T-helper 2 cell treated with Interferon-gamma antibody and Interleukin-4, amounts not matched to agents 100 ng/mL and 5 ng/mL, for 36 hours (primary cell): ENCODE measurements at regions not wholly inside any gene's neighbourhood (a gene's known extent, or its start where the extent isn't known, plus 50 kb on each side); places are given as distances from the start of the nearest gene placed in this dataset.
"Not testable (repeated sequence)": the region's sequence is repeated elsewhere in the genome, so short reads cannot be mapped to it uniquely, and the experiment has no call there.

ENCODE experiments used
- intact Hi-C: fragments of 100-400 bp; cut with micrococcal nuclease; formaldehyde crosslinking; loops from one replicate; pipeline ENCODE4 v1.15.1; 2023

DNA sequence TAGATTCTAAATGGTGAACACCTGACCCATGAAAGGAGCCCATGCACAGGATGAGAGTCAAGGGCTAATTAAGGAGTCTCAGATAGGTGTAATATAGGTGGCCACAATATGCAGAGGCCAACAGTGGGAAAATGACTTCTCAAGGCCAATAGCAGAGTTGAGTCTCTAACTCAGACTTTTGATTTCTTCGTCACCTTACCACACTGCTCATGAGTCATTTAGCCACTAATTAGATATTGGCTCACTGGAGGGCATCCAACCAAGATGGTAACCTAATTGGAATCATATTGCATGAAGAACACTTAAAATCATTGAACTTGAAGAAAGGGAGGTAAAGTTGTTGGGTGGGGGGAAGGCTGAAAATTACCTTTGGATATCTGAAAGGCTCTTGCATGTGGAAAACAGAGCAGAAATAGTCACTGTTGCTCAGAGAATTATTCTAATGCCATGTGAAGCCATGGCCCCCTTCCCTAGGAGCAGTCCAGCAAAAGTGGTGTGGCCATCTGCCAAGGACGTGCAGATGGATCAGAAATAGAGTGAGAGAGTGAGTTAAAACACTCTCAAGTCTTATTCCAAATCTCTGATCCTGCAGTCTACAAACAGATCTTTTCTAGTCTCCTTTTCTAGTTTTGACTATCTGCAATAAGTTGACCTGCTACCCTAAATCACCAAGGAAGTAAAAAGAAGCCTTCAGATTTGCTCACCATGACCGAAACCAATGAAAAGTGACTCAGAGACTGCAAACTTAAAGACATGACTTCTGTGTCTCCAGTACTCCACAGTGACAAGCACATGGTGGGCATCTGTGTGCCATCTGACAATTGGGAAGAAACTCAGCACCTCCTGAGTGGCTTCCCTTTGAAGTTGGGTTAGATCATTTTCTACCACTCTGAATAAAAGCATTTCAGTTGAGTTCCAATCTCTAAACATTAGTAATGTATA lies 93.9 kb upstream of the C1QTNF7 start:
- intact Hi-C loops = no loop called here

DNA sequence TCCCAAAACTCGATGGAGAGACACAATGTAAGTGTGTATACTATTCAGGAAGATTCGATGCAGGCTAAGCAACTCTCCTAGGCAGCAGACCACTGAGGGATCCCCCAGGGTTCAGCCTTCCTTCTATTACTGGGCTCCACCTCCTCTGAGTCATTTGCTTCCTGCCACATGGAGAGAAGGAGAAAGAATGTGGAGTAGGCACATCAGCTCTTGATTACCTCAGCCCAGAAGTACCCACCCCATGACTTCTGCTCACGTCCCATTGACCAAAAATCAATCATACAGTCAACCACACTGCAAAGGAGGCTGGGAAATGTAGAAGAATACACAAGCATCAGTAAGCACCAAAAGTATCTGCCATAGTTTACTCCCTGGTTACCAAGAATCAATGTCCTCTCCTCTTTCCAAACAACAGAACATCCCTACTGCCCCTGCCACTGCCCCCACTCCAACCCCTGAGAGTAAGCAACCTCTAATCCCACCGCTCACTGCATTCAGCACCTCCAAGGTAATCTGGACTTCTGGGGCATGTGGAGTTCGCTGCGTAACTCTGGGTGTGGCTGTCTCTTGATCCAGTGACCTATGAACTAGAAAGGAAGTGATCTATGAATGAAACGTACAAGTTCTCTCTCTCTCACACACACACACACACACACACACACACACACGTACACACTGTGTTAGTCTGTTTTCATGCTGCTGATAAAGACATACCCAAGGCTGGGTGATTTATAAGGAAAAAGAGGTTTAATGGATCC lies 91.2 kb upstream of the C1QTNF7 start:
- intact Hi-C loops = no loop called here

DNA sequence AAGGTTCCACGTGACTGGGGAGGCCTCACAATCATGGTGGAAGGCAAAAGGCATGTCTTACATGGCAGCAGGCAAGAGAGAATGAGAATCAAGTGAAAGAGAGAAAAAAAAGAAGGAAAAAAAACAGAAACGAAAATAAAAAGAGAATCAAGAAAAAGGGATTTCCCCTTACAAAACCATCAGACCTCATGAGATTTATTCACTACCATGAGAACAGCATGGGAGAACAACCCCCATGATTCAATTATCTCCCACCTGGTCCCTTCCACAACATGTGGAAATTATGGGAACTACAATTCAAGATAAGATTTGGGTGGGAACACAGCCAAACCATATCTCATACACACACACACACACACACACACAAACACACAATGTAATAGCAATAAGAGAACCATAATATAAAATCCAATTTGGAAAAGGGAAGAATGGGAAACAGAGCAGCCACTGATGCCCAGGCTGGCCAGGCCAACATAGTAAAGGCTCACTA lies 90.6 kb upstream of the C1QTNF7 start:
- intact Hi-C loops = not testable (repeated sequence)

DNA sequence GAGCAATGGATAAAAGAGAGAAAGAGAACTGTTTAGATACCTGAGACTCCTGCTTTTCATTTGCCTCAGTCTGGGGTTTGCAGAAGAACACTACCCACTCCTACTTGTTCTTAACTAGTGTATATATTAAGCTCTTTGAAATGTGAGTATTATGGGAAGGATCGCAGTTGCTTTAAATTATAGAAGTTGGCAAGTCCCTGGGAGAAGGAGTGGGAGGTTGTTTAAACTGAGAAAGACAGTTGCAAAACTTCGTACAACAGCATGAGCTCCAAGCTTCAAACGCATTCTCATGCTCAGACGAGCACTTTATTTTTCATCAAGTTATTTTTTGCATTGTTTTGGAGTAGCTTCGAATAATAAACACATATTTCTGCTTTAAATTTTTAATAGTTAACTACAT lies 88.1 kb upstream of the C1QTNF7 start:
- intact Hi-C loops = loop anchor here (5.0 kb wide), 1 partner anchor 38 kb away; no protein-coding TSS in a partner anchor

DNA sequence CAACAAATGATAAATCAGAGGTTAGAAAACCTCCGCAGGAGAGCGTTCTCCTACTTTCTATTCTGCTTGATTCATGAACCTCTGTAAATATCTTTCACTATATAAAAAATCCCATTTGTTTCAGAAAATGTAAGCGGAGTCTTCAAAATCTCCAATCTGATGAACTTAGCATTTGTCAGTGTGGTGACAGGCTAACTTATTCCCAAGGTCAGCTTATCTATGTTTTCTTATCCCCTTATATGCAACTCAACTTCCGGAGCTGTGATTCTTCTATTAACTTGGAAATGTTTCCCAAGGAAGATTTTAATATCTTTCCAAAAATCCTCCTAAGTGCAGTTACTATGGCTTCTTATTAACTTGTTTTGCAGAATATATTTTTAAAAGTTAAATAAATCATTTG lies 87.5 kb upstream of the C1QTNF7 start:
- intact Hi-C loops = loop anchor here (5.0 kb wide), 1 partner anchor 37 kb away; no protein-coding TSS in a partner anchor

DNA sequence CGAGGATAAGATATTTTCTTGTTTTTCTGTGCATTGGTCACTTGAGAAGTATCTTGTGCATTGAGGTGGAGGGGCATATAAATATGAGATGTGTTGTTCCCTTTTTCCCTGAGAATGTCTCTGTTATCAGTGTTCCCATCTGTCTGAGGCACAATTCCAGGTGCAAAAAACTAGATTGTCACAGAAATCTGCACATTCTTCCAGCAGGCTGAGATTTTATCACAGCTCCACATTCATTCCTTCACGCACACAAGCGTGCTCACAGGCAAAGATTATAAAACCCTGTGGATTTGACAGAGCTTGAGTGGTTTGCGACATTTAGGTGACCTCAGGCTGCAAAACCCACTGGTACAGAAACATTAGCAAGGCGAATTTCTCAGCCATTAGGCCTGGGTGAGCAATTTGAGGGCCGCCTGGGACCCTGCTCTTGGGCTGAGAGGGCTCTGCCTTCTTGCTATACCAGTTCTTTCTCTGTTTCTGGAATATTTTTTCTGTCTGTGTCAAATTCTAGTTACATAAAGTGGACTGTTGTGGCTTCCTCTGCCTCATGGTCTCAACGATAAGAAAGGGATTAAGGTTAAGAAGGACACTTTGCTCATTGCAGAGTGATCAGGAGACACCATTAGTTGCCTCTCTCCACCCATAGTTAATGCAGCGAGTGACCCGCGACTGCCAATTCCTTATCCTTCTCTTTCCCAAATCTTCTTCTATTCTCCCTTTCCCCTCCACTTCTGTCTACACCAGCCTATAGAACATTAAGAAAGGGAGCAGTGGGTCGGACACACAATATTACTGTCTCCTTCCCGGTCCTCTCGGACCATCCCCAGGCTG lies 86.7 kb upstream of the C1QTNF7 start:
- intact Hi-C loops = loop anchor here (5.0 kb wide), 1 partner anchor 36 kb away; no protein-coding TSS in a partner anchor

DNA sequence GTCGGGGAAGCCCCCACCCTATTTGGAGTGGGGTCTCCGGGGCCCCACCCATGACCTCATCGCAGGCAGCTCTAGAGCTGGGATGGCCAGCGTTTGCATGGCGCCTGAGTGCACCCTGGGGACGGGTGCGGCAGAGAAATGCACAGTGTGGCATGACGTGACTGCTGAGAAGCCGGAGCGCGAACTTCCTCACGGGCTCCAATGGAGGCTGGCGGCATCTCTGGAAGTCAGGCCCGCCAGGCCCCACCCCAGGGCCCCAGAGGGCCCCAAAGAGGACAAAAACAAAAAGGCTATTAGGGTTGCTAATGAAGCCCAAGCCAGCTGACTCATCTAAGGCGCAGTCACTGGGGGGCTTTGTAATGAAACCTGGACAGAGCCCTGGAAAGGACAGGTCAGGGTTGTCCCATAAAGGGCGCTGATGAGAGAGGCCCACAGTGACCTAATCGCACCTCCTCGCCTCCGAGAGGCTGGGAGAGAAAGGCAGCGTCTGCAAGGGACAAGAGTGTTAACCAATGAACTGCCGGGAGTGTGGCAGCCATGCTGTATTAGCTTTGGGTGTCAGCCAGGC lies 86.0 kb upstream of the C1QTNF7 start:
- intact Hi-C loops = loop anchor here (5.0 kb wide), 1 partner anchor 35 kb away; no protein-coding TSS in a partner anchor

DNA sequence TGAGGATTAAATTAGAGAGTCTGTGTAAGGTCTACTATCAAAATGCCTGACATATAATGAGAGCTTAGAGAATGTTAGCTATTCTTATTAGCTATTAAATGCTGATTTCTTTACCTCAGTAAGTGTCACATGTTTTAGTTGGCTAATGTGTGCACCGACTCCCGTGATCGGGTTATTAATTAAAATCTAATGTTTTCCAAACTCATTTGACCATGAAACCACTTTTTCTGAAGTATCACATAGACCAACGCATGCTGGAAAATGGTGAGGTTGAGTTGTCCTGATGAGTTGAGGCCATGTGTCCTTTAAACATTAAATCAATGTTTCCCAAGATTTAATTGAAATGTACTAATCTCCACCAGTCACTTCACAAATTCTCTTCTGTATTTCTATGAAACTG lies 84.8 kb upstream of the C1QTNF7 start:
- intact Hi-C loops = loop anchor here (5.0 kb wide), 1 partner anchor 34 kb away; no protein-coding TSS in a partner anchor

DNA sequence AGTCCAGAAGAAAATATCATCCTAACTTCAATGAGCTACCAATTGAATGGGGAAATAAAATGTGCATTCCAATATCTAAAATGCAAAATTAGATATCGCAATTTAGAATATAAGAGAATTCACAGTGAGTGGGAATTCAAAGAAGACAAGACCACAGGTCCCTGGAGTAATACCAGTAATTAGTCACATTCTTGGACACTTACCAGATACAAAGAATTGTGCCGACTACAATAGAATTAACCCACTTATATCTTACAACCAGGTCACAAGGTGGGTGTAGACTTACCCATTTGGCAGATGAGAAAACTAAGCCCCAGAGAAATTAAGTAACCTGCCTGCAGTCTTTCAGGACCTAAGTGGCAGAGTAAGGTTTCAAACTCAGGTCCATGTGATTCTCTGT lies 84.3 kb upstream of the C1QTNF7 start:
- intact Hi-C loops = loop anchor here (5.0 kb wide), 1 partner anchor 34 kb away; no protein-coding TSS in a partner anchor

DNA sequence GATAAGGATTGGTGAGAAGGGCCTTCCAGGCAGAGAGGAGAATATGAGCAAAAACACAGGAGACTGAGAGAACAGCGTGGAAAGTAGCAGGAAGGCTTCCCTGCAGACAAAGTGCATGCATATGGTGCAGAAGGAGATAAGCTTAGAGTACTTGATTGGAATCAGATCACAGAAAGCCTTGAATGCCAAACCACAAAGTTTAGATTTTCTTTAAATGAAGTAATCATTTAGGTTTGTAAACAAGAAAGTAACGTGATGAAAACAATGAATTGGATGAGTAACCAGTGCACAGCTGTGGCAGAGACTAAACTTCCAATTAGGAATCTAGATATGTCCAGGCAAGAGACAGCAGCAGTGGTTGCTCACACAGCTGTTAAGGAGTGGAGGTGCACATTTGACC lies 83.8 kb upstream of the C1QTNF7 start:
- intact Hi-C loops = loop anchor here (5.0 kb wide), 1 partner anchor 33 kb away; no protein-coding TSS in a partner anchor

DNA sequence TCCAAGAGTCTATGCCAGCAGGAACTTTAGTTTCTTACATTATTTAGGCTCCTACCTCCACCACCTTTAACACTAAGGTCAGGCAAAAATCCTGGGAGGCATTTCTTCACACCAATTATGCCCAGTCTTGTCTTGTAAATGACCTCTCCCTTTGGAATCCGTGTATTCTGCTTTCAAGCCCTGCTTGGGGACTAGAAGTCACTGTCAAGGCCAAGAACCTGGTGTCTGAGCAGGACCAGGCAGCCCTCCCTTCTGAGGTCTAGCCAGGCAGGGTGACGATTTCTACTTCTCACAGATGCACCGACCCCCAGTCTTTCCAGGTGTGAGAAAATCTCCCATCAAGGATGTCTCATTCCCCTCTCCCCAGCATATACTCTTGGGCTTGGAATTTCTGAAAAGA lies 82.7 kb upstream of the C1QTNF7 start:
- intact Hi-C loops = no loop called here

DNA sequence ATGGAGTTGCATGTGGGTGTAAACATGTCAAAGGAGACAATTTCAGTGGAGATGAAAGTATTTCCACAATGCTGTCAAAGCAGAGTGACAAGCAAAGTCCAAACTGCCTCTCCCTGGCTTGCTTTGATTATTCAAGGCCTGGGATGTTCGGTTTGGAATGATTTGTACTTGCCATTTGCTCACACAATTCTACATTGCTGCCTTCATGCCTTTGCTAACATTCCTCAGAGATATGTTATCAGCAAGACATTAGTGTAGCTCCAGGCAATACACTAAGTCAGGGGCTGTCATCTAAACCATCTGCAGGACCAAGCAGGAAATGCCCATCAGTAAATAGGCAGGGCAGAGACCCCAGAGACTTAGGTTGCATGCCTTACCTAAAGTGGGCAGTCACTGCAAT lies 79.6 kb upstream of the C1QTNF7 start:
- intact Hi-C loops = no loop called here

DNA sequence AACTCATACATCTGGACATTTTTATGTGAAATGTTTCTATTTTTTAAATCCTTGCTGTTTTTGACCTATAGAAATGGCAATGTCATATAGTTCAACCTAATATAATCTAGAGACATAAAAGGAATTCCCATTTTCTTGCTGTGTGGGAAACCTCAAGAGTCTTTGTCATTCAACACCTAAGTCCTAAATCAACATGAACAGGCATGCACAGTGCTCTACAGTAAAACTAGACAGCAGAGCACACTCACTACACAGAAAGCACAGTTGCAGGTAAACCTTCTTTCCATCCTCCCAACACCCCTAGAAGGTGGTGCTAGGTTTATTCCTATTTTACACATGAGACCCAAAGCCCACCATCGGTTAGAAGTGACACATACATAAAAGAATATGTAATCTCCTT lies 79.1 kb upstream of the C1QTNF7 start:
- intact Hi-C loops = no loop called here

DNA sequence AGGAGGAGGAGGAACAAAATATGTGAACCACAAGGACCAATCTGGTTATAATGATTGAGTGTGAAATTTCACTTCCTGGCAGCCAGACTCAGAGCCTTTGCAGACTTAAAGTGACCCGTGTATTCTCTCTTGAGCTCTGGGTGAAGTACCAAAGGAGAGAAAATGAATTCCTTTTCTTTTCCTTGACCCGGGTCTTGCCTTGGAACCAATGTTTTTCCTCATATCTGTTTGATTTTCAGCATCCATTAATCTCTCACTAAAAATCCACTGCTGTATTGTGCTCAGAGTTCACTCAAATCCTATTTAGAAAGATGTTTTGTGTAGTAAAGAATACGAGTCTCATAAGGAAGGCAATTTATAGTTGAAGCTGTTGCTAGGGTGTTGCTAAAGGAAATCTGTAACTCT lies 78.3 kb upstream of the C1QTNF7 start:
- intact Hi-C loops = no loop called here

DNA sequence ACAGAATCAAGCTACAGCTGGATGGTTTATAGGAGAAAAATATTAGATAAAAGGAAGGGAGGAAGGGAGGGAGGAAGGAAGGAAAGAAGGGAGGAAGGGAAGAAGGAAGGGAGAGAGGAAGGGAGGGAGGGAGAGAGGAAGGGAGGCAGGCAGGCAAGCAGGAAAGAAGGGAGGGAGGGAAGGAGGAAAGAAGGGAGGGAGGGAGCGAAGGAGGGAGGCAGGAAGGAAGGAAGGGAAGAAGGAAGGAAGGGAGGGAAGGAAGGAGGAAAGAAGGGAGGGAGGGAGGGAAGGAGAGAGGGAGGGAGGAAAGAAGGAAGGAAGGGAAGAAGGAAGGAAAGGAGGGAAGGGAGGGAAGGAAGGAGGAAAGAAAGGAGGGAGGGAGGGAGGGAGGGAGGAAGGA lies 77.9 kb upstream of the C1QTNF7 start:
- intact Hi-C loops = no loop called here

DNA sequence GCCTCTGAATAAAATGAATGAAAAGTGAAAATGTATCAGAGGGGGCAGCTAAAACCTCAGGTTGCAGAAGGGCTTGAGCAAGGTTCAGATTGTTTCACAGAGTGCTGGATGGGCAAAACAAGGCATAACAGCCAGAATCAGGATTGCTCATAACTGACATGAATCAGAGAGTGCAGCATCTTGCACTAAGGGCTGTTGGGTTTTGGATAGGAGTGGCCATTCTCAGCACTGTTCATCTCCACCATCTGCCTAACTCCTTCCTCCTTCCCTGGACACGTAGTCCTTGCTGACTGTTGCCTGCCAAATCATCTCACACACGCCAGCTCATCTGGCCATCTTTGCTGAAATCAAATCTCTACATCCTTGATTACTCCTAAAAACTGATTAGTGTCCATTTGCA lies 75.3 kb upstream of the C1QTNF7 start:
- intact Hi-C loops = no loop called here

DNA sequence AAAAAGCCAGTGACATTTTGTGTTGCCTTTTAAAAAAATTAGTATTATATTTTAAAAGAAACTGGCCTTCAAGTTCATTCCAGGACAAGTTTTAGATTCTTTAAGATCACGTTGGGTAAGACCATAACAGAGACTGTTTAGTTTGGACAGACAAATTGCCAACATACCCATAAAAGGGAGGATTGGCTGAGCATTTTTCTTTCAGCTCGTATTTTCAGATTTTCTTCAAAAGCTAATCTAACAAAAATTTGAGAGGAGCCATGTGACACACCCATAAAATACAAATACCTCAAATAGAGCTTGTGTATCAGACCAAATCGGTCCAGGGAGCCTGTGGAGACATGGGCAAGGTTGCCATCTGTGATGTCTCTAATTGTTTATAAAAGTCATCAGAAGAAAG lies 74.6 kb upstream of the C1QTNF7 start:
- intact Hi-C loops = no loop called here

DNA sequence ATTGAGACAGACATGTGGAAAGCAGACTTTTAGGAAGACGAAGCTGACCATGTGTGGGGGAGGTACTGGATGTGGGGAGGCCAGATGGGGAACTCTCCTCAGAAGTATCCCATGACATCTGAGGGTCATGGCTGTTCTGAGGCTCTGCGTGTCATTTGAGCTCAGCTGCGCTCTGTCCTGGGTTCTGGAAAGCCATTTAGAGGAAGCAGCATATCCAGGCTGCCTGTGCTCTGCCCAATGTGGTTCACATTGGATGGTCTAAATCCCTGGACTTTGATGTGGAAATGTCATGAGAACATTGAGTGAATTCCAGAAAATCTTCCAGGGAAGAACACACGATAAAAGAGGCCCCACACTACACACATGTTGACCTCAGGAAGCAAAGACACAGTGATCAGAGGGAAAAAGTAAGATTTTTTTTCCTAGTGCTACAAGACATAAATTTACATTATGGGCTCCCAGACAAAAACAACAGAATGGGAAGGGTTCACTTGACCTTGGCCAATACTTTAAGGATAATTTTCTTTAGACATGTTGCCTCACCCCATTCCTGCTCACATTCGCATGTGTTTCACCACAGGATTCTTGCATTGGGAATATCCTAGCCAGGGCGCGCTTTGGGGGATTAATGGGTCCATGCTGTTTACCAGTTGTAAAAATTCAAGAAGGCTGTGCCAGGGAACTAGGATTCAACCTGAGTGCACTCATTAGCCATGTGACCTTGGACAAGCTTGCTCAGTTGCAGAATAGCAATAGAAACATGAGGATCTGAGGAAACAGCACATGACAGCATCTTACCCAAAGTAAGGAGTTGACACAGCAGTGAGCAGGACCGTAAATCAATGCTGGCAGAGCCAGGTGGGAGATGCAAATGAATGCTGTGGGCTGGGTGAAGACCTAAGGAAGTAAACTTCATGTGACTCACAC lies 73.2 kb upstream of the C1QTNF7 start:
- intact Hi-C loops = no loop called here

DNA sequence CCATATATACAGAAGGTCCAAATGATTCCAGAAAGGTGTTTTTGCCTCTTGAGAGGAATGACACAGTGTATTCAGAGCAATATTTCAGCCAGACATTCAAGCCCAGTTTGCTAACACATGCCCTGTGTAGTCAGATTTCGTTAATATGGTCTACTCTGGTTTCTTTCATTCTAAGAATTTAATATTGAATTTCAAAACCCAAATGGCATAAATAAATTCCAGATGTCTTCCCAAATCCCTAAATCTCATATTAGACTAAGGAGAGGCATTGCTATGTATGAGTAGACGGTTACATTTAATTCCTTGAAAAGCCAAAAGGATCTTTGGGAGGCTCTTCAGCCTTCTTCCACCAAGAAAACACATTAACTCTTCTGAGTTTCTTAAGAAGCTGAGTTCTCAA lies 66.3 kb upstream of the C1QTNF7 start:
- intact Hi-C loops = no loop called here

DNA sequence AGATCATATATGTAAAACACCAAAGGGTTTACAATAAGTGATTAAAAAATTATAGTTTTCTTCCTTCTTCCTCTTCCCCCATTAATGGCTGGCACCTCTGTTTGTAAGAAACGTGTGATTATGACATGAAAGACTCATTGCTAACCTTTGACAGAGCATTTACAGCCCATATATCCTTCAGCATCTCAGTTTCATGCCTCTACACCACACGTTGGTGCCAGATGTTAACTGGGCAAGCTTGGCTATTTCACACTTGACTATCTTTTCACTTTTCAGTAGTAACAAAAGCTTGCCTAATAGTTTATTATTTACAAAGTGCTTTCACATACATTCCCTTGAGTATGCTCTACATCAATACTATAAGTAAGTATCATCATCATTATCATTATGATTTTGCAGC lies 65.3 kb upstream of the C1QTNF7 start:
- intact Hi-C loops = no loop called here
